ENCODE measurements at regions not wholly inside any gene's neighbourhood (a gene's known extent, or its start where the extent isn't known, plus 50 kb on each side); places are given as distances from the start of the nearest gene placed in this dataset.
"Not testable (repeated sequence)": the region's sequence is repeated elsewhere in the genome, so short reads cannot be mapped to it uniquely, and the experiment has no call there.

- DNase-seq: peak; percentile 48
Measured at GRCh38 chr18:56312551-56313335, 325.6 kb downstream of the TXNL1 start.

GRCh38 chr18:56309104-56309503, 329.3 kb downstream of the TXNL1 start:
- DNase-seq: no peak

GRCh38 chr18:56307354-56308170, 330.8 kb downstream of the TXNL1 start:
- no peak for DNase-seq

- DNase-seq: no peak
Measured at GRCh38 chr18:56306797-56307196, 331.6 kb downstream of the TXNL1 start.

GRCh38 chr18:56305583-56305982, 332.8 kb downstream of the TXNL1 start:
- no peak for DNase-seq

GRCh38 chr18:56302156-56302555, 336.2 kb downstream of the TXNL1 start:
- no peak for DNase-seq

GRCh38 chr18:56299740-56300139, 338.7 kb downstream of the TXNL1 start:
- DNase-seq: no peak

- peak; percentile 51 for DNase-seq
Measured at GRCh38 chr18:56298935-56299334, 339.5 kb downstream of the TXNL1 start.

- no peak for DNase-seq
Measured at GRCh38 chr18:56296381-56296780, 342.0 kb downstream of the TXNL1 start.

- DNase-seq: no peak
Measured at GRCh38 chr18:56294484-56295183, 343.8 kb downstream of the TXNL1 start.

GRCh38 chr18:56291294-56291693, 347.1 kb downstream of the TXNL1 start:
- DNase-seq: no peak

GRCh38 chr18:56289381-56289780, 349.0 kb downstream of the TXNL1 start:
- peak; percentile 21 for DNase-seq

GRCh38 chr18:56286775-56287325, 351.5 kb downstream of the TXNL1 start:
- DNase-seq: peak; percentile 97

GRCh38 chr18:56285387-56286065, 352.9 kb downstream of the TXNL1 start:
- DNase-seq: peak; percentile 88

GRCh38 chr18:56284319-56284718, 354.1 kb downstream of the TXNL1 start:
- DNase-seq: peak; percentile 61

- peak; percentile 31 for DNase-seq
Measured at GRCh38 chr18:56283316-56283715, 355.1 kb downstream of the TXNL1 start.

- no peak for DNase-seq
Measured at GRCh38 chr18:56282234-56283104, 355.9 kb downstream of the TXNL1 start.

- not testable (repeated sequence) for DNase-seq
Measured at GRCh38 chr18:56279816-56280215, 358.6 kb downstream of the TXNL1 start.

- no peak for DNase-seq
Measured at GRCh38 chr18:56278421-56279003, 359.9 kb downstream of the TXNL1 start.

- DNase-seq: no peak
Measured at GRCh38 chr18:56276466-56276865, 361.9 kb downstream of the TXNL1 start.
